Naive thymus-derived CD8-positive, alpha-beta T cell (primary cell): ENCODE measurements at regions not wholly inside any gene's neighbourhood (a gene's known extent, or its start where the extent isn't known, plus 50 kb on each side); places are given as distances from the start of the nearest gene placed in this dataset.

Experiments used
- ATAC-seq, 2 donors: fragments of 150-1000 bp; cut with Tn5 transposase in 1 of 2; sonication (Bioruptor Pico), chemical (Tn5 transposase) in 1 of 2; 1 replicate in 1 of 2; 2 replicates in 1 of 2; pipeline ENCODE4 v1.10.0; 2021; ENCODE audit warnings: mild to moderate bottlenecking in 2 of 2, moderate library complexity in 2 of 2
- POLR2A ChIA-PET: fragments of 350-600 bp; sonication (Branson Sonifier 250); formaldehyde crosslinking; loops from one replicate; lab custom pipeline; 2021; ENCODE audit warnings: antibody characterized with exemption; lab: Charles Lee
- DNase-seq, 10 donors: peaks; one replicate each; pipeline versions ENCODE4 v3.0.0 to v3.0.0-alpha.2; 2020 to 2022
- H3K27ac Mint-ChIP-seq, 10 donors: one replicate each; pipeline ENCODE4 v1.8.0; 2020 to 2022; ENCODE audit warnings: mild to moderate bottlenecking in 10 of 10, mixed read lengths in 10 of 10, moderate library complexity in 4 of 10, inconsistent platforms in 1 of 10
- H3K27me3 Mint-ChIP-seq, 5 donors: one replicate each; pipeline ENCODE4 v1.8.0; 2021 to 2022; ENCODE audit warnings: mixed read lengths in 5 of 5
- H3K36me3 Mint-ChIP-seq, 3 donors: one replicate each; pipeline ENCODE4 v1.8.0; 2020 to 2022; ENCODE audit warnings: mixed read lengths in 3 of 3, mild to moderate bottlenecking in 2 of 3, inconsistent platforms in 1 of 3
- H3K4me1 Mint-ChIP-seq, 4 donors: one replicate each; pipeline ENCODE4 v1.8.0; 2021 to 2022; ENCODE audit warnings: mixed read lengths in 4 of 4
- H3K4me3 Mint-ChIP-seq, 10 donors: one replicate each; pipeline ENCODE4 v1.8.0; 2020 to 2022; ENCODE audit warnings: mild to moderate bottlenecking in 10 of 10, mixed read lengths in 10 of 10, moderate library complexity in 6 of 10, inconsistent platforms in 1 of 10
- H3K9me3 Mint-ChIP-seq, 9 donors: one replicate each; pipeline ENCODE4 v1.8.0; 2020 to 2022; ENCODE audit warnings: mixed read lengths in 9 of 9, mild to moderate bottlenecking in 3 of 9, inconsistent platforms in 1 of 9, moderate library complexity in 1 of 9

GRCh38 chr2:67565761-67566160, 168.6 kb downstream of the ETAA1 start:
- no peaks in the 10 kb centered on the region for H3K36me3 Mint-ChIP-seq
- H3K4me1 Mint-ChIP-seq = no peaks in the 10 kb centered on the region
- DNase-seq = no peak
- peaks cover 0 to 21% (median 0%) of the 10 kb centered on the region in 9 donors for H3K9me3 Mint-ChIP-seq
- no peak for ATAC-seq
- H3K4me3 Mint-ChIP-seq = no peak overlapping the region
- peaks cover 0 to 9% (median 1%) of the 10 kb centered on the region in 5 donors for H3K27me3 Mint-ChIP-seq
- H3K27ac Mint-ChIP-seq = no peak overlapping the region
- POLR2A ChIA-PET = no interaction called here

GRCh38 chr2:67566285-67566684, 169.2 kb downstream of the ETAA1 start:
- H3K27me3 Mint-ChIP-seq = peaks cover 0 to 9% (median 1%) of the 10 kb centered on the region in 5 donors
- DNase-seq = no peak
- ATAC-seq = no peak
- no peak overlapping the region for H3K4me3 Mint-ChIP-seq
- H3K9me3 Mint-ChIP-seq = peaks cover 0 to 21% (median 0%) of the 10 kb centered on the region in 9 donors
- H3K36me3 Mint-ChIP-seq = no peaks in the 10 kb centered on the region
- POLR2A ChIA-PET = no interaction called here
- H3K4me1 Mint-ChIP-seq = no peaks in the 10 kb centered on the region
- no peak overlapping the region for H3K27ac Mint-ChIP-seq

- Mint-ChIP-seq H3K9me3 (peaks cover 0 to 23% (median 0%) of the 10 kb centered on the region in 9 donors), H3K36me3 (no peaks in the 10 kb centered on the region), H3K27me3 (peaks cover 0 to 9% (median 0%) of the 10 kb centered on the region in 5 donors), H3K27ac (no peak overlapping the region), H3K4me1 (no peaks in the 10 kb centered on the region), H3K4me3 (no peak overlapping the region)
- POLR2A ChIA-PET = no interaction called here
- DNase-seq (no peak), ATAC-seq (no peak)
Measured at GRCh38 chr2:67566958-67567635, 170.0 kb downstream of the ETAA1 start.

GRCh38 chr2:67567886-67568285, 170.8 kb downstream of the ETAA1 start:
- Mint-ChIP-seq H3K4me1 (no peaks in the 10 kb centered on the region), H3K4me3 (no peak overlapping the region), H3K36me3 (no peaks in the 10 kb centered on the region), H3K27me3 (peaks cover 0 to 5% (median 0%) of the 10 kb centered on the region in 5 donors), H3K27ac (no peak overlapping the region), H3K9me3 (peaks cover 0 to 31% (median 0%) of the 10 kb centered on the region in 9 donors)
- no peak for ATAC-seq
- no peak for DNase-seq
- POLR2A ChIA-PET = no interaction called here

GRCh38 chr2:67570611-67571010, 173.5 kb downstream of the ETAA1 start:
- POLR2A ChIA-PET = no interaction called here
- no peaks in the 10 kb centered on the region for H3K4me1 Mint-ChIP-seq
- ATAC-seq (no peak), DNase-seq (no peak)
- H3K36me3 Mint-ChIP-seq = no peaks in the 10 kb centered on the region
- peaks cover 0 to 3% (median 0%) of the 10 kb centered on the region in 5 donors for H3K27me3 Mint-ChIP-seq
- no peak overlapping the region for H3K4me3 Mint-ChIP-seq
- H3K27ac Mint-ChIP-seq = no peak overlapping the region
- peaks cover 0 to 34% (median 0%) of the 10 kb centered on the region in 9 donors for H3K9me3 Mint-ChIP-seq

- no peak for DNase-seq
- Mint-ChIP-seq H3K27me3 (no peaks in the 10 kb centered on the region), H3K4me3 (no peak overlapping the region), H3K4me1 (no peaks in the 10 kb centered on the region), H3K36me3 (no peaks in the 10 kb centered on the region), H3K9me3 (peaks cover 0 to 25% (median 1%) of the 10 kb centered on the region in 9 donors), H3K27ac (no peak overlapping the region)
- ATAC-seq = no peak
- POLR2A ChIA-PET = no interaction called here
Measured at GRCh38 chr2:67571785-67572718, 174.9 kb downstream of the ETAA1 start.

- H3K36me3 Mint-ChIP-seq = no peaks in the 10 kb centered on the region
- no peak for ATAC-seq
- no peak overlapping the region for H3K4me3 Mint-ChIP-seq
- no peak overlapping the region for H3K27ac Mint-ChIP-seq
- no peaks in the 10 kb centered on the region for H3K4me1 Mint-ChIP-seq
- POLR2A ChIA-PET = no interaction called here
- no peak for DNase-seq
- peaks cover 0 to 17% (median 0%) of the 10 kb centered on the region in 9 donors for H3K9me3 Mint-ChIP-seq
- no peaks in the 10 kb centered on the region for H3K27me3 Mint-ChIP-seq
Measured at GRCh38 chr2:67572721-67573435, 175.7 kb downstream of the ETAA1 start.

- Mint-ChIP-seq H3K9me3 (peaks cover 0 to 13% (median 2%) of the 10 kb centered on the region in 9 donors), H3K27me3 (no peaks in the 10 kb centered on the region), H3K4me1 (no peaks in the 10 kb centered on the region), H3K27ac (no peak overlapping the region), H3K36me3 (no peaks in the 10 kb centered on the region), H3K4me3 (no peak overlapping the region)
- DNase-seq (no peak), ATAC-seq (no peak)
- POLR2A ChIA-PET = no interaction called here
Measured at GRCh38 chr2:67574230-67574629, 177.1 kb downstream of the ETAA1 start.

GRCh38 chr2:67576226-67576625, 179.1 kb downstream of the ETAA1 start:
- H3K4me3 Mint-ChIP-seq = no peak overlapping the region
- H3K9me3 Mint-ChIP-seq = peaks cover 0 to 13% (median 6%) of the 10 kb centered on the region in 9 donors
- H3K36me3 Mint-ChIP-seq = peaks cover 0 to 4% (median 0%) of the 10 kb centered on the region in 3 donors
- POLR2A ChIA-PET = no interaction called here
- no peak for ATAC-seq
- no peaks in the 10 kb centered on the region for H3K4me1 Mint-ChIP-seq
- no peaks in the 10 kb centered on the region for H3K27me3 Mint-ChIP-seq
- no peak for DNase-seq
- no peak overlapping the region for H3K27ac Mint-ChIP-seq

GRCh38 chr2:67576991-67577390, 179.9 kb downstream of the ETAA1 start:
- no peak overlapping the region for H3K4me3 Mint-ChIP-seq
- peaks cover 2 to 14% (median 10%) of the 10 kb centered on the region in 9 donors for H3K9me3 Mint-ChIP-seq
- H3K36me3 Mint-ChIP-seq = peaks cover 0 to 8% (median 0%) of the 10 kb centered on the region in 3 donors
- ATAC-seq (no peak), DNase-seq (no peak)
- POLR2A ChIA-PET = no interaction called here
- H3K27ac Mint-ChIP-seq = no peak overlapping the region
- H3K27me3 Mint-ChIP-seq = no peaks in the 10 kb centered on the region
- H3K4me1 Mint-ChIP-seq = no peaks in the 10 kb centered on the region

- H3K4me3 Mint-ChIP-seq = no peak overlapping the region
- no peaks in the 10 kb centered on the region for H3K4me1 Mint-ChIP-seq
- DNase-seq (no peak), ATAC-seq (no peak)
- POLR2A ChIA-PET = no interaction called here
- no peak overlapping the region for H3K27ac Mint-ChIP-seq
- H3K27me3 Mint-ChIP-seq = no peaks in the 10 kb centered on the region
- H3K36me3 Mint-ChIP-seq = peaks cover 0 to 15% (median 0%) of the 10 kb centered on the region in 3 donors
- H3K9me3 Mint-ChIP-seq = peaks cover 1 to 29% (median 12%) of the 10 kb centered on the region in 9 donors
Measured at GRCh38 chr2:67579216-67579615, 182.1 kb downstream of the ETAA1 start.

- Mint-ChIP-seq H3K27me3 (no peaks in the 10 kb centered on the region), H3K9me3 (peaks cover 7 to 35% (median 18%) of the 10 kb centered on the region in 9 donors), H3K4me3 (no peak overlapping the region), H3K4me1 (no peaks in the 10 kb centered on the region), H3K27ac (no peak overlapping the region), H3K36me3 (peaks cover 0 to 20% (median 1%) of the 10 kb centered on the region in 3 donors)
- no peak for DNase-seq
- POLR2A ChIA-PET = no interaction called here
- no peak for ATAC-seq
Measured at GRCh38 chr2:67579806-67580205, 182.7 kb downstream of the ETAA1 start.
